Panc1 (cell line): ENCODE measurements at regions not wholly inside any gene's neighbourhood (a gene's known extent, or its start where the extent isn't known, plus 50 kb on each side); places are given as distances from the start of the nearest gene placed in this dataset.

ENCODE experiments used
- ATAC-seq: fragments of 200-7000 bp; cut with Tn5 transposase; 2 replicates; pipeline ENCODE4 v1.9.1; 2020; ENCODE audit warnings: mild to moderate bottlenecking, moderate library complexity
- BruUV-seq: library from RNA; stranded (reverse); fragments of 400-500 nt; replicated peaks from 2 replicates; lab custom pipeline; 2021; lab: Mats Ljungman, UMichigan
- CTCF ChIA-PET: fragments of 300-600 bp; sonication (Branson Sonifier 250); formaldehyde crosslinking; loops from one replicate; lab custom pipeline; 2022; ENCODE audit warnings: antibody characterized with exemption; lab: Charles Lee
- POLR2A ChIA-PET: fragments of 300-600 bp; sonication (Branson Sonifier 250); formaldehyde crosslinking; loops from one replicate; lab custom pipeline; 2022; ENCODE audit warnings: antibody characterized with exemption; lab: Charles Lee
- DNase-seq: peaks from one replicate; pipeline ENCODE4 v3.0.0-alpha.2; 2010; ENCODE audit warnings: low read depth, low spot score
- H3K27ac ChIP-seq: 2 replicates; pipeline ENCODE4 v1.5.1; 2011; ENCODE audit warnings: mild to moderate bottlenecking, low read length, inconsistent platforms
- H3K27me3 ChIP-seq: fragments of 200-500 bp; sonication (Bioruptor generic); 2 replicates; pipeline ENCODE4 v1.6.0; 2014; ENCODE audit warnings: low read length, inconsistent platforms; ENCODE audit not compliant: control insufficient read depth, insufficient read depth
- H3K36me3 ChIP-seq: fragments of 200-500 bp; sonication (Bioruptor generic); 2 replicates; pipeline ENCODE4 v1.5.1; 2014; ENCODE audit warnings: inconsistent platforms, mild to moderate bottlenecking, low read length, moderate library complexity; ENCODE audit not compliant: control insufficient read depth, insufficient read depth
- H3K4me1 ChIP-seq: 2 replicates; pipeline ENCODE4 v1.5.1; 2011; ENCODE audit warnings: inconsistent platforms, mild to moderate bottlenecking, low read length, moderate library complexity; ENCODE audit not compliant: control insufficient read depth, insufficient read depth
- H3K4me3 ChIP-seq, 2 experiments: 2 replicates each; pipeline ENCODE4 v1.5.1; 2011 to 2012; ENCODE audit warnings: low read depth in 2 of 2, low read length in 2 of 2, mild to moderate bottlenecking in 2 of 2, inconsistent platforms in 1 of 2, moderate library complexity in 1 of 2
- H3K9me3 ChIP-seq: fragments of 200-500 bp; sonication (Bioruptor generic); 2 replicates; pipeline ENCODE4 v1.5.1; 2014; ENCODE audit warnings: low read depth, mild to moderate bottlenecking, inconsistent platforms, low read length, moderate library complexity; ENCODE audit not compliant: control insufficient read depth, insufficient read depth
- CTCF ChIP-seq: fragments of 450-650 bp; IDR thresholded peaks from 2 replicates; pipeline ENCODE4 v1.5.1; 2017; ENCODE audit warnings: mild to moderate bottlenecking
- POLR2AphosphoS5 ChIP-seq: IDR thresholded peaks from 2 replicates; pipeline ENCODE4 v1.6.1; 2012; ENCODE audit warnings: mild to moderate bottlenecking, low read depth, low read length, moderate library complexity
- REST ChIP-seq, 2 experiments: IDR thresholded peaks; 2 replicates each; pipeline ENCODE4 v1.6.1; 2011 to 2012; ENCODE audit warnings: low read depth in 2 of 2, control low read depth in 1 of 2, low read length in 1 of 2, mild to moderate bottlenecking in 1 of 2, moderate library complexity in 1 of 2; ENCODE audit not compliant: insufficient read depth in 1 of 2
- SIN3A ChIP-seq: IDR thresholded peaks from 2 replicates; pipeline ENCODE4 v1.6.1; 2012; ENCODE audit warnings: low read depth, mild to moderate bottlenecking, low read length, moderate library complexity, borderline replicate concordance; ENCODE audit not compliant: insufficient read depth
- TCF7L2 ChIP-seq: IDR thresholded peaks from 2 replicates; pipeline ENCODE4 v1.6.1; 2011; ENCODE audit warnings: mild to moderate bottlenecking, low read depth, low read length, inconsistent platforms
- in situ Hi-C: cut with HindIII; loops from 2 replicates; pipeline ENCODE4 v1.10.0; 2016; ENCODE audit warnings: low sequenced_read_pairs, low pct_unique_long_range_greater_than_20kb
- intact Hi-C: fragments of 100-400 bp; cut with micrococcal nuclease; formaldehyde crosslinking; loops from one replicate; pipeline ENCODE4 v1.10.0; 2022; ENCODE audit not compliant: unreplicated experiment

- TF ChIP-seq TCF7L2 (no peak), REST (IDR thresholded peaks at IDR 0.05; ENCODE audit: insufficient read depth in 1 of 2, low read depth in 2 of 2, low read length in 1 of 2) (no peak), POLR2AphosphoS5 (no peak), CTCF (no peak), SIN3A (no peak)
- ChIA-PET POLR2A (no interaction called here), CTCF (no interaction called here)
- H3K9me3 ChIP-seq = no peaks in the 10 kb centered on the region
- H3K4me3 ChIP-seq = no peak overlapping the region
- H3K4me1 ChIP-seq = no peaks in the 10 kb centered on the region
- ATAC-seq (no peak), DNase-seq (no peak)
- H3K27ac ChIP-seq = no peak overlapping the region
- in situ Hi-C loops = no loop called here
- no peaks in the 10 kb centered on the region for H3K36me3 ChIP-seq
- H3K27me3 ChIP-seq = no peaks in the 10 kb centered on the region
- no TSS peak for BruUV-seq
- intact Hi-C loops = no loop called here
Observed at GRCh38 chr15:95658799-95659198, 671.7 kb upstream of the NR2F2 start.

- Histone ChIP-seq H3K4me3 (no peak overlapping the region), H3K27me3 (no peaks in the 10 kb centered on the region), H3K4me1 (no peaks in the 10 kb centered on the region), H3K27ac (no peak overlapping the region), H3K9me3 (no peaks in the 10 kb centered on the region), H3K36me3 (no peaks in the 10 kb centered on the region)
- no peak for DNase-seq
- TF ChIP-seq SIN3A = no peak
- TF ChIP-seq REST (IDR thresholded peaks at IDR 0.05; ENCODE audit: insufficient read depth in 1 of 2, low read depth in 2 of 2, low read length in 1 of 2) = no peak
- TF ChIP-seq CTCF = no peak
- TF ChIP-seq POLR2AphosphoS5 = no peak
- no peak for TF ChIP-seq TCF7L2
- ChIA-PET POLR2A (no interaction called here), CTCF (no interaction called here)
- BruUV-seq = no TSS peak
- in situ Hi-C loops (no loop called here), intact Hi-C loops (no loop called here)
- ATAC-seq = no peak
Observed at GRCh38 chr15:95659656-95660055, 670.8 kb upstream of the NR2F2 start.
